ENCODE measurements at regions not wholly inside any gene's neighbourhood (a gene's known extent, or its start where the extent isn't known, plus 50 kb on each side); places are given as distances from the start of the nearest gene placed in this dataset.

- no peak for TF ChIP-seq CTCF (IDR thresholded peaks at IDR 0.05; ENCODE audit: low read depth, low read length)
- in situ Hi-C loops (cut with HindIII; ENCODE audit: low sequenced_read_pairs): no loop called here
- DNase-seq (ENCODE audit: low read depth, low spot score): no peak
- no peak overlapping the region for H3K4me3 ChIP-seq (ENCODE audit: low read depth, low read length)
Measured at GRCh38 chr13:80040981-80041317, 300.0 kb downstream of the SPRY2 start.

GRCh38 chr13:80040196-80040980 is 300.5 kb downstream of the SPRY2 start:
- DNase-seq (ENCODE audit: low read depth, low spot score): peak; percentile 95
- no peak for TF ChIP-seq CTCF (IDR thresholded peaks at IDR 0.05; ENCODE audit: low read depth, low read length)
- H3K4me3 ChIP-seq (ENCODE audit: low read depth, low read length): no peak overlapping the region
- in situ Hi-C loops (cut with HindIII; ENCODE audit: low sequenced_read_pairs): no loop called here

GRCh38 chr13:80039000-80039399 is 301.9 kb downstream of the SPRY2 start:
- DNase-seq (ENCODE audit: low read depth, low spot score): no peak
- in situ Hi-C loops (cut with HindIII; ENCODE audit: low sequenced_read_pairs): no loop called here
- H3K4me3 ChIP-seq (ENCODE audit: low read depth, low read length): no peak overlapping the region
- TF ChIP-seq CTCF (IDR thresholded peaks at IDR 0.05; ENCODE audit: low read depth, low read length): no peak

GRCh38 chr13:80038371-80038770 is 302.6 kb downstream of the SPRY2 start:
- DNase-seq (ENCODE audit: low read depth, low spot score): peak; percentile 22
- no peak overlapping the region for H3K4me3 ChIP-seq (ENCODE audit: low read depth, low read length)
- no peak for TF ChIP-seq CTCF (IDR thresholded peaks at IDR 0.05; ENCODE audit: low read depth, low read length)
- in situ Hi-C loops (cut with HindIII; ENCODE audit: low sequenced_read_pairs): no loop called here

- no peak overlapping the region for H3K4me3 ChIP-seq (ENCODE audit: low read depth, low read length)
- no peak for TF ChIP-seq CTCF (IDR thresholded peaks at IDR 0.05; ENCODE audit: low read depth, low read length)
- in situ Hi-C loops (cut with HindIII; ENCODE audit: low sequenced_read_pairs): no loop called here
- peak; percentile 88 for DNase-seq (ENCODE audit: low read depth, low spot score)
Measured at GRCh38 chr13:80037505-80037888, 303.4 kb downstream of the SPRY2 start.

GRCh38 chr13:80036845-80037504 is 304.0 kb downstream of the SPRY2 start:
- H3K4me3 ChIP-seq (ENCODE audit: low read depth, low read length): no peak overlapping the region
- DNase-seq (ENCODE audit: low read depth, low spot score): no peak
- in situ Hi-C loops (cut with HindIII; ENCODE audit: low sequenced_read_pairs): no loop called here
- TF ChIP-seq CTCF (IDR thresholded peaks at IDR 0.05; ENCODE audit: low read depth, low read length): no peak

Data from astrocyte of the spinal cord (primary cell).